ENCODE measurements at regions not wholly inside any gene's neighbourhood (a gene's known extent, or its start where the extent isn't known, plus 50 kb on each side); places are given as distances from the start of the nearest gene placed in this dataset.

GRCh38 chr5:104347119-104347708 is 784.6 kb upstream of the NUDT12 start:
- TF ChIP-seq RARB (CRISPR knock-in tag; IDR thresholded peaks at IDR 0.05) = no peak
- TF ChIP-seq PPARA (CRISPR knock-in tag; IDR thresholded peaks at IDR 0.05; ENCODE audit: borderline replicate concordance) = no peak
- no peak for TF ChIP-seq OSR1 (CRISPR knock-in tag; IDR thresholded peaks at IDR 0.05)
- TF ChIP-seq SNAI2 (CRISPR knock-in tag; IDR thresholded peaks at IDR 0.05) = no peak
- no peak for TF ChIP-seq PATZ1 (CRISPR knock-in tag; IDR thresholded peaks at IDR 0.05; ENCODE audit: borderline replicate concordance)
- no peak for TF ChIP-seq ZNF565 (CRISPR knock-in tag; conservative IDR thresholded peaks at IDR 0.05; ENCODE audit: low read depth)
- TF ChIP-seq TOX (CRISPR knock-in tag; IDR thresholded peaks at IDR 0.05; ENCODE audit: borderline replicate concordance) = 0 out of 2 replicates have a peak, but pooled peaks have one; percentile 12
